ENCODE measurements at regions not wholly inside any gene's neighbourhood (a gene's known extent, or its start where the extent isn't known, plus 50 kb on each side); places are given as distances from the start of the nearest gene placed in this dataset.
"Not testable (repeated sequence)": the region's sequence is repeated elsewhere in the genome, so short reads cannot be mapped to it uniquely, and the experiment has no call there.

GRCh38 chr12:67047634-67048033 is 221.5 kb upstream of the CAND1 start:
- no peak for DNase-seq (ENCODE audit: low spot score)
- in situ Hi-C loops (cut with MboI; ENCODE audit: low pct_unique_long_range_greater_than_20kb, low sequenced_read_pairs, unreplicated experiment) = no loop called here
- TF ChIP-seq CTCF (IDR thresholded peaks at IDR 0.05; ENCODE audit: extremely low read depth, insufficient read depth, missing control alignments) = no peak

- DNase-seq (ENCODE audit: low spot score) = no peak
- TF ChIP-seq CTCF (IDR thresholded peaks at IDR 0.05; ENCODE audit: extremely low read depth, insufficient read depth, missing control alignments) = no peak
- in situ Hi-C loops (cut with MboI; ENCODE audit: low pct_unique_long_range_greater_than_20kb, low sequenced_read_pairs, unreplicated experiment) = no loop called here
Observed at GRCh38 chr12:67048371-67048770, 220.8 kb upstream of the CAND1 start.

- in situ Hi-C loops (cut with MboI; ENCODE audit: low pct_unique_long_range_greater_than_20kb, low sequenced_read_pairs, unreplicated experiment); DNase-seq (ENCODE audit: low spot score): not testable (repeated sequence)
Observed at GRCh38 chr12:67049199-67049598, 220.0 kb upstream of the CAND1 start.

- in situ Hi-C loops (cut with MboI; ENCODE audit: low pct_unique_long_range_greater_than_20kb, low sequenced_read_pairs, unreplicated experiment) = no loop called here
- TF ChIP-seq CTCF (IDR thresholded peaks at IDR 0.05; ENCODE audit: extremely low read depth, insufficient read depth, missing control alignments) = no peak
- no peak for DNase-seq (ENCODE audit: low spot score)
Observed at GRCh38 chr12:67052981-67053380, 216.2 kb upstream of the CAND1 start.

- DNase-seq (ENCODE audit: low spot score) = no peak
- in situ Hi-C loops (cut with MboI; ENCODE audit: low pct_unique_long_range_greater_than_20kb, low sequenced_read_pairs, unreplicated experiment) = no loop called here
- no peak for TF ChIP-seq CTCF (IDR thresholded peaks at IDR 0.05; ENCODE audit: extremely low read depth, insufficient read depth, missing control alignments)
Observed at GRCh38 chr12:67056329-67056728, 212.8 kb upstream of the CAND1 start.

- in situ Hi-C loops (cut with MboI; ENCODE audit: low pct_unique_long_range_greater_than_20kb, low sequenced_read_pairs, unreplicated experiment) = no loop called here
- DNase-seq (ENCODE audit: low spot score) = no peak
- TF ChIP-seq CTCF (IDR thresholded peaks at IDR 0.05; ENCODE audit: extremely low read depth, insufficient read depth, missing control alignments) = no peak
Observed at GRCh38 chr12:67057072-67057471, 212.1 kb upstream of the CAND1 start.

- no peak for DNase-seq (ENCODE audit: low spot score)
- no peak for TF ChIP-seq CTCF (IDR thresholded peaks at IDR 0.05; ENCODE audit: extremely low read depth, insufficient read depth, missing control alignments)
- in situ Hi-C loops (cut with MboI; ENCODE audit: low pct_unique_long_range_greater_than_20kb, low sequenced_read_pairs, unreplicated experiment) = no loop called here
Observed at GRCh38 chr12:67062193-67062592, 207.0 kb upstream of the CAND1 start.
